Nephron (organoid): ENCODE measurements at regions not wholly inside any gene's neighbourhood (a gene's known extent, or its start where the extent isn't known, plus 50 kb on each side); places are given as distances from the start of the nearest gene placed in this dataset.

Experiments used
- H3K27ac Mint-ChIP-seq, 3 experiments: 2 replicates each; pipeline ENCODE4 v1.8.0; 2020; ENCODE audit warnings: mixed read lengths in 3 of 3, mild to moderate bottlenecking in 2 of 3, moderate library complexity in 1 of 3
- H3K27me3 Mint-ChIP-seq: 2 replicates; pipeline ENCODE4 v1.8.0; 2021; ENCODE audit warnings: low read depth, mild to moderate bottlenecking, moderate library complexity, mixed read lengths
- H3K36me3 Mint-ChIP-seq: 2 replicates; pipeline ENCODE4 v1.8.0; 2020; ENCODE audit warnings: low read depth, mixed read lengths
- H3K4me1 Mint-ChIP-seq: 2 replicates; pipeline ENCODE4 v1.8.0; 2020; ENCODE audit warnings: mixed read lengths
- H3K4me3 Mint-ChIP-seq, 3 experiments: 2 replicates each; pipeline ENCODE4 v1.8.0; 2020; ENCODE audit warnings: mild to moderate bottlenecking in 3 of 3, mixed read lengths in 3 of 3, moderate library complexity in 2 of 3
- H3K9me3 Mint-ChIP-seq: 2 replicates; pipeline ENCODE4 v1.8.0; 2020; ENCODE audit warnings: mixed read lengths
- CTCF ChIP-seq, 3 experiments: fragments of 200-600 bp; sonication (generic); IDR thresholded peaks; one replicate each; pipeline ENCODE4 v1.5.0; 2021; ENCODE audit warnings: antibody characterized with exemption in 3 of 3; ENCODE audit not compliant: unreplicated experiment in 3 of 3

- no peaks in the 10 kb centered on the region for H3K27me3 Mint-ChIP-seq
- H3K36me3 Mint-ChIP-seq = no peaks in the 10 kb centered on the region
- TF ChIP-seq CTCF (IDR thresholded peaks at IDR 0.05; ENCODE audit: unreplicated experiment in 3 of 3) = no peak
- H3K9me3 Mint-ChIP-seq = no peaks in the 10 kb centered on the region
- peaks cover 30% of the 10 kb centered on the region for H3K4me1 Mint-ChIP-seq
- H3K27ac Mint-ChIP-seq = peak overlapping the region in 2 of 3 experiments; percentile 23 to 34
- no peak overlapping the region for H3K4me3 Mint-ChIP-seq
Observed at GRCh38 chr2:19140463-19141208, 217.8 kb downstream of the OSR1 start.

GRCh38 chr2:19139386-19139785, 219.0 kb downstream of the OSR1 start:
- Mint-ChIP-seq H3K9me3 (no peaks in the 10 kb centered on the region), H3K36me3 (no peaks in the 10 kb centered on the region), H3K27me3 (no peaks in the 10 kb centered on the region), H3K4me1 (peaks cover 30% of the 10 kb centered on the region), H3K27ac (no peak overlapping the region), H3K4me3 (no peak overlapping the region)
- no peak for TF ChIP-seq CTCF (IDR thresholded peaks at IDR 0.05; ENCODE audit: unreplicated experiment in 3 of 3)

- H3K4me3 Mint-ChIP-seq = no peak overlapping the region
- peaks cover 30% of the 10 kb centered on the region for H3K4me1 Mint-ChIP-seq
- no peaks in the 10 kb centered on the region for H3K27me3 Mint-ChIP-seq
Observed at GRCh38 chr2:19138264-19138825, 220.1 kb downstream of the OSR1 start.

GRCh38 chr2:19137433-19137832, 221.0 kb downstream of the OSR1 start:
- H3K9me3 Mint-ChIP-seq = no peaks in the 10 kb centered on the region
- no peak overlapping the region for H3K27ac Mint-ChIP-seq
- TF ChIP-seq CTCF (IDR thresholded peaks at IDR 0.05; ENCODE audit: unreplicated experiment in 3 of 3) = peak in 1 of 3 experiments; percentile 7
- H3K27me3 Mint-ChIP-seq = no peaks in the 10 kb centered on the region
- H3K36me3 Mint-ChIP-seq = no peaks in the 10 kb centered on the region
- peaks cover 30% of the 10 kb centered on the region for H3K4me1 Mint-ChIP-seq
- H3K4me3 Mint-ChIP-seq = no peak overlapping the region

More at GRCh38 chr2:19138264-19138825, 220.1 kb downstream of the OSR1 start:
- no peak for TF ChIP-seq CTCF (IDR thresholded peaks at IDR 0.05; ENCODE audit: unreplicated experiment in 3 of 3)
- H3K36me3 Mint-ChIP-seq = no peaks in the 10 kb centered on the region
- H3K27ac Mint-ChIP-seq = peak overlapping the region in 1 of 3 experiments; percentile 35
- H3K9me3 Mint-ChIP-seq = no peaks in the 10 kb centered on the region

GRCh38 chr2:19132967-19133366, 225.5 kb downstream of the OSR1 start:
- no peak overlapping the region for H3K4me3 Mint-ChIP-seq
- no peaks in the 10 kb centered on the region for H3K36me3 Mint-ChIP-seq
- H3K9me3 Mint-ChIP-seq = no peaks in the 10 kb centered on the region
- H3K27me3 Mint-ChIP-seq = peaks cover under 1% of the 10 kb centered on the region
- peak overlapping the region in 2 of 3 experiments; percentile 14 to 93 for H3K27ac Mint-ChIP-seq
- H3K4me1 Mint-ChIP-seq = peaks cover 30% of the 10 kb centered on the region
- TF ChIP-seq CTCF (IDR thresholded peaks at IDR 0.05; ENCODE audit: unreplicated experiment in 3 of 3) = no peak

- H3K27me3 Mint-ChIP-seq = peaks cover 4% of the 10 kb centered on the region
- H3K27ac Mint-ChIP-seq = peak overlapping the region; percentile 31 to 95 (median 93)
- H3K36me3 Mint-ChIP-seq = no peaks in the 10 kb centered on the region
- H3K4me3 Mint-ChIP-seq = no peak overlapping the region
- no peaks in the 10 kb centered on the region for H3K9me3 Mint-ChIP-seq
- peaks cover 30% of the 10 kb centered on the region for H3K4me1 Mint-ChIP-seq
- no peak for TF ChIP-seq CTCF (IDR thresholded peaks at IDR 0.05; ENCODE audit: unreplicated experiment in 3 of 3)
Observed at GRCh38 chr2:19131871-19132270, 226.6 kb downstream of the OSR1 start.
